Fibroblast of skin of scalp (primary cell): ENCODE measurements at regions not wholly inside any gene's neighbourhood (a gene's known extent, or its start where the extent isn't known, plus 50 kb on each side); places are given as distances from the start of the nearest gene placed in this dataset.
"Not testable (repeated sequence)": the region's sequence is repeated elsewhere in the genome, so short reads cannot be mapped to it uniquely, and the experiment has no call there.

Source experiments
- DNase-seq: peaks from one replicate; pipeline ENCODE4 v3.0.0-alpha.2; 2013

DNA sequence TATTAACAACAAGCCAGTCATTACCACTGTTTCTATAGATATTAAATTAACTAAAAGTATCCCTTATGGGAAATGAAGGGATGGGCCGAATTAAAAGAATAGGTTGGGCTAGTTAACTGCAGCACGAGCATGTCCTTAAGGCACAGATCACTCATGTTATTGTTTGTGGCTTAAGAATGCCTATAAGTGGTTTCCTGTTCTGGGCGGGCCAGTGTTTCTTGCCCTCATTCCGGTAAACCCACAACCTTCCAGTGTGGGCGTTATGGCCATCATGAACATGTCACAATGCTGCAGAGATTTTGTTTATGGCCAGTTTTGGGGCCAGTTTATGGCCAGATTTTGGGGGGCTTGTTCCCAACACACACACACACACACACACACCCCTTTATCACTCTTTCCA is 705.4 kb upstream of the NCAM2 start:
- DNase-seq = not testable (repeated sequence)

DNA sequence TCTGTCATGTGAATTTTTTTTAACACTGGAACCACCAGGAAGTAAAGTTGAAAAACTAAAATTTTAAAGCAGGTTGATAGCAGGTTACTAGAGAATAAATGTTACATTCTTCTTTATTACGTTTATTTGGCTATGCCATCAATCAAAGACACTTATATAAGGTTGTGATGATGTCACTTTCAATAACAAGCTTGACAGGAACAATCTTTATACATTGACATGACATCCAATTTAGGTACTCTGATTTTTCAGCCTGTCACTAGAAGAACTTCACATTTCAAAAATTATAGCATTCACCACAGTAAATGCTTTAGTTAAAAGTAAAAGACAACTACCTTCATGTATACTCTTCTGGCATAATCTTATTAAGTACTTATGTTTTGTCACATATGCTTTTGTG is 696.8 kb upstream of the NCAM2 start:
- DNase-seq = no peak

DNA sequence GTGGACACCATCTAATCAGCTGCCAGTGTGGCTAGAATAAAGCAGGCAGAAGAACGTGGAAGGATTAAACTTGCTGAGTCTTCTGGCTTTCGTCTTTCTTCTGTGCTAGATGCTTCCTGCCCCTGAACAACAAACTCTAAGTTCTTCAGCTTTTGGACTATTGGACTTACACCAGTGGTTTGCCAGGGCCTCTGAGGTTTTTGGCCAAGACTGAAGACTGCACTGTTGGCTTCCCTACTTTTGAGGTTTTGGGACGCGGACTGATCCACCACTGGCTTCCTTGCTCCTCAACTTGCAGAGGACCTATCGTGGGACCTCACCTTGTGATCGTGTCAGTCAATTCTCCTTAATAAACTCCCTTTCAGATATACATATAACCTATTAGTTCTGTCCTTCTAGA is 696.1 kb upstream of the NCAM2 start:
- no peak for DNase-seq

GRCh38 chr21:20306836-20307235 is 691.4 kb upstream of the NCAM2 start:
- no peak for DNase-seq

DNA sequence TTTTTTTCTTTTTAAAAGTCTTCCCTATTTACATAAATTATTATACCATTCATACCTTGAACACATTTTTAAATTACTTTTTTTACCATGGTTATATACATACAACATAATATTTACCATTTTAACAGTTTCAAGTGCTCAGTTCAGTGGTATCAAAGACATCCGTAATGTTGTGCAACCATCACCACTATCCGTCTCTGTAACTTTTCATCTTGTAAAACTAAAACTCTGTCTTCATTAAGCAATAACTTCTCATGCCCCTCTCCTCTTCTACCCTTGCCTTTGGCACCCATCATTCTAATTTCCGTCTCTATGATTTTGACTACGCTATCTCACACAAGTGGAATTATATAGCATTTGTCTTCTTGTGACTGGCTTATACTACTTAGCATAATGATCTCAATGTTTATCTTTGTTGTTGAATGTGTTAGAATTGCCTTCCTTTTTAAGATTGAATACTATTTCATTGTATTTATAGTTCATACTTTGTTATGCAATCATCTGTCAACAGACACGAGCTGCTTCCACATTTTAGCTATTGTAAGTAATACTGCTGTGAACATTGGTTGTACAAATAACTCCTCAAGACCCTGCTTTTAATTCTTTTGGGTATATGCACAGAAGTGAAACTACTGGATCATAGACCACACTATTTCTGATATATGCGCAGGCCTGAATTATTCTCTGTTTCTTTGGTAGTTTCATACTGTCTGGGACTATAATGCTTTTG is 689.5 kb upstream of the NCAM2 start:
- DNase-seq = no peak

DNA sequence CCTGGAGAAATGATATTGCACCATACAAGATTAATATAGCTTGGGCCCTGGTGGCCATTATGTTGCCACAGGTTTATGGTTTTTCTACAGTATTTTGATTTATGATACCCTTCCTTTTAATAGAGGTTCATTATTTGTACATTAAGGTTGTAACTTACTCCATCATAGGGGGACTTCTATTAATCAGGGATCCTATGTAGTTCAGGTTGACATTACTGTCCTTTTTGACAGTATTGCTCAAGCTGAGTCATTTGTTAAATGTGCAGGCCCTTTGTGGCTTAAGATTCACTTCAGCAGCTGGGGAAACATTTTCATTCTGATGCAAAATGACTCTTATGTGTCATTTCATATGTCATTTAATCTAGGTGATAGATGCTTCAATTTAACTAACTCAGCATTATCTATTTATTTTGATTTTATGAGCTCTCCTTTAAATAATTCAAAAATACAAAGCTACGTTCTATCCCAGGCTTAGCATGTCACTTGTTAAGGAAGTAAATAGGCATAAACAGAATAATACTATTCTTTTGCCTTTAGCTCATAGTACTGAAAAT is 686.9 kb upstream of the NCAM2 start:
- DNase-seq = no peak

- no peak for DNase-seq
Measured at GRCh38 chr21:20313013-20313412, 685.2 kb upstream of the NCAM2 start.

DNA sequence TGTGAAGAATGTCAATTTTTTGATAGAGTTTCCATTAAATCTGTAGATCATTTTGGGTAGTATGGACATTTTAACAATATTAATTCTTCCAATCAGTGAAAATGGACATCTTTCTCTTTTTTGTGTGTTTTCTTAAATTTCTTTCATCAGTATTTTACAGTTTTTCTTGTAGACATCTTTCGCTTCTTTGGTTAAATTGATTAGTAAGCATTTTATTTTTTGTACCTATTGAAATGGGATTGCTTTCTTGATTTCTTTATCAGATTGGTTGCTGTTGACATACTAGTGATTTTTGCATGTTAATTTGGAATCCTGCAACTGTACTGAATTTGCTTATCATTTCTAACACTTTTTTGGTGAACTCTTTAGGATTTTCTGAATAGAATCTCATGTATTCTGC is 683.2 kb upstream of the NCAM2 start:
- DNase-seq = no peak

DNA sequence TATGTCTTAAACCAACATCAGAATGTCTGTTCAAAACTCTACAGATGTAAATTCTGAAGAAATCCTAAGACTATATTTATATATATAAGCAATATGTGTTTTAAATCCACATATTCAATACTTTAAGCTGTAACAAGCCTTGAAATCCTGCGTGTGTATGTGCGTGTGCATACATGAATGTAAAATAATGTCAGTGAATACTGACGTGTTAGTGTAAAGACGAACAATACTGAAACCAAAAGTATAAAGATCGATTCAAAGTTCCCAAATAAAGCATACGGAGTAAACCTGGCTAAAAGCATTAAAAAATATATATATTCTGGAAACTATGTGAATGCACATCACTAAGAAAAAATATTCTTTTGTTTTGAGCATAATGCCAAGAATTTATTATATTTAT is 668.6 kb upstream of the NCAM2 start:
- DNase-seq = no peak

- no peak for DNase-seq
Measured at GRCh38 chr21:20330652-20331051, 667.6 kb upstream of the NCAM2 start.

- DNase-seq = no peak
Measured at GRCh38 chr21:20334585-20334984, 663.6 kb upstream of the NCAM2 start.

- no peak for DNase-seq
Measured at GRCh38 chr21:20341431-20341830, 656.8 kb upstream of the NCAM2 start.

- DNase-seq = no peak
Measured at GRCh38 chr21:20343186-20343585, 655.0 kb upstream of the NCAM2 start.

- no peak for DNase-seq
Measured at GRCh38 chr21:20351138-20351537, 647.1 kb upstream of the NCAM2 start.

DNA sequence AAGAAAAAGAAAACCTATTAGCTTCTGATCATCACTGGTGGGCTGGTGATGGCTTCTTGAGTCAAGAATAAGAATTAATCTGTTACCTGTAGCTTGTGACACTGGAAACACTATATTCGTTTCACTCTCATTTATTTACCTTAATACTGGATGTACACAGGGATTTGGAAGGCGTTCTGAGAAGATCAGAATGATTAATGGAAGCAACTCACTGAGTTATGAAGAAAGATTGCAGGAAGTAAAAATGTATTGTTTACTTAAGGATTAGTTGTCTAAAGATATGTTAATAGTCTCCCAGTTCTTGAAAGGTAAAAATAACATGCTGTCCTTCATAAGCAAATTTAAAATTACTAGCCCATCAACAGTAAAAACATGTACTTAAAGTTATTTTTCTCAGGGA is 644.9 kb upstream of the NCAM2 start:
- DNase-seq = no peak

GRCh38 chr21:20373031-20373430 is 625.2 kb upstream of the NCAM2 start:
- DNase-seq = no peak

GRCh38 chr21:20377250-20377649 is 621.0 kb upstream of the NCAM2 start:
- DNase-seq = no peak

DNA sequence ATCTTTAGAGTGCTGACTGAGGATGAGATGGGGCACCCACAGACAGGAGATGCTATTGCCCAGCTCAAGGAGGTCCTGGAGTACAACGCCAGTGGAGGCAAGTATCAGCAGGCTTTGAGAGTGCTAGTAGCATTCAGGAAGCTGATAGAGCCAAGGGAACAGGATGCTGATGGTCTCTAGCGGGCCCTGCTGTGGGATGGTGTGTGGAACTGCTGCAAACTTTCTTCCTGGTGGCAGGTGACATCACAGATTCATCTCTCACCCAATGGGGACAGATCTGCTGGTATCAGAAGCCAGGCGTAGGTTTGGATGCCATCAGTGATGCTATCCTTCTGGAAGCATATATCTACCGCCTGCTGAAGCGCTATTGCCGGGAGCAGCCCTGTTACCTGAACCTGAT is 609.8 kb upstream of the NCAM2 start:
- no peak for DNase-seq

DNA sequence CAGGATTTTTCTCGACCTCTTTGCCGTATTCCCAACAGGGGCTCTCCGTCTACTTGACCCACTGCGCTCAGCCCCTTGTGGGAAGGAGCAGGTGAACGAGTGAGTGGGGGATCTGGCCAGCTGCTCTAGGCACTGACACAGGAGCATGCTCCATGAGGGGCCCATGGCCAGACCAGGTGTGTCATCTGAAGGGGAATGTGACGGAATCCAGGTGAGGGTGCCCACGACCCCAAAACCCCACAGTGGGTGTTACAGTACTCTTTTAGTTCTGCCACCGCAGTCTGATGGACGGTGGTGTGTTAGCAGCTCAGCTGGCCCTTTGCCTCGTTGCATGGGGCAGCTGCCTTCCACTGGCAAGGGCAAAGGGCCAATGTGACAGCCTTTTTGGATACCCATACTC is 601.4 kb upstream of the NCAM2 start:
- DNase-seq = no peak

DNA sequence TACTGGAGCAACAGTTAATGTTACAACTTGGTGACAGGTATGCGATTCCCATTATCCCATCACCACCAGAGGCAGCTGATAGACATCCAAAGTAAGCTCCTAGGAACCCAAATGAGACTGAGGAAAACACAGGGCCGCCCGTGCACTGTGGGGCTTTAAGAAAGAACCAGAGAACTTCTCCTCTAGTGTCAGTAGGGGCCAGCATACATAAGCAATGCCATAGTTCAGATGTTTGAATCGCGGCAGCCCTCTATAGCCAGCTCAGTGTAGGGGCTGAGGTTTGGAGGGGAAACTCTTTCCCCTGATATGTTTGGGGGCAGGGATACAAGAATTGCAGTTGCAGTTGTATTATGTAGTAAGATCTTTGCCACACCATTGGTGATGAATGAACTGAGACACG is 593.3 kb upstream of the NCAM2 start:
- DNase-seq = no peak

DNA sequence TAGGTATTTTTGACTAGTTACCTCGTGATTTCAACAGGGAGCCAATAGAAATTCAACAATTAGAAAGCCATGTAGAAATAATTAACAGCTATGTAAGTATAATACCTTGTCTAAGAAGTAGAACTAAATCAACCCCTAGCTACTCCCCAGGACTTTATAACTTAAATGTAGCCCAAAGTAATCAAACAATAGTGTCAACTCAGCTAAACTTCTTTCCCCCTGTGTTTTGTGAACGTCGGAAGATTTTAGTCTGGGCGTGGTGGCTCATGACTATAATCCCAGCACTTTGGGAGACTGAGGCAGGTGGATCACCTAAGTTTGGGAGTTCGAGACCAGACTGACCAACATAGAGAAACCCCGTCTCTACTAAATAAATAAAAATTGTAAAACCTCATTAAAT is 579.9 kb upstream of the NCAM2 start:
- DNase-seq = no peak

- no peak for DNase-seq
Measured at GRCh38 chr21:20419772-20420171, 578.4 kb upstream of the NCAM2 start.

GRCh38 chr21:20424943-20425342 is 573.3 kb upstream of the NCAM2 start:
- DNase-seq = no peak

DNA sequence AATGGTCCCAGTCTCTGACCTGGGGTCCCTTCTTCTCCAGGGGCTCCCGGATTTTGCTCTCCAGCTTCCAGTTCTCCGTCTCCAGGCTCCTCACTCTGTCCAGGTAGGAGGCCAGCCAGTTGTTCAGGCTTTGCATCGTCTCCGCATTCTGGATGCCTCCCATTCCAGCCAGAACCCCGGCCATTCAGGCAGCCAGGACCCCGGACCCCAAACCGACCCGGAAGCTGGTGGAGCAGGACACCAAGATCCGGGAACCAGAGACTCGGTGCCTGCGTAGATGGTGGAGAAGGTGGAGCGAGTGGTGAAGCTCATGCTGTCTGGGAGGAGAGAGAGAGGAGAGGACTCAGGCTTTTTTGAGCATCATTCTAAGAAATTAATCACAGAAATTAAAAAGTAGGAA is 572.4 kb upstream of the NCAM2 start:
- no peak for DNase-seq

DNA sequence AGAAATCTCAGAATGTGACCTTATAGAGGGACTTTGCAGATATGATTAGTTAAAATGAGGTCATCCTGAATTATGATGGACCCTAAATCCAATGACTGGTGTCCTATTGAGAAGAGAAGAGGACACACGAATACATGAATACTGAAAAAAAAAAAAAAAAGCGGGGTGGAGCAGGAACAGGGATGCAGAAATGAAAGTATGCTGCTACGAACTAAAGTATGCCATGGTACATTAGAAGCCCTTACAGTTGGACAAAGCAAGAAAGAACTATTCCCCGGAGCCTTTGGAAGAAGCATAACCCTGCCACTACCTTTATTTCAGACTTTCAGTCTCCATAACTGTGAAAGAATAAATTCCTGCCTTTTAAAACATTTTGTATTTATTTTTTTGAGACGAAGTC is 557.9 kb upstream of the NCAM2 start:
- no peak for DNase-seq
